PC-9 (cell line): ENCODE measurements at regions not wholly inside any gene's neighbourhood (a gene's known extent, or its start where the extent isn't known, plus 50 kb on each side); places are given as distances from the start of the nearest gene placed in this dataset.

Experiments used
- EZH2 ChIP-seq: fragments of 200-600 bp; sonication (generic); IDR thresholded peaks from 2 replicates; pipeline ENCODE4 v1.8.0; 2017; ENCODE audit warnings: antibody characterized with exemption, low read depth
- TF ChIP-seq, protein P1 (sequence below): fragments of 200-600 bp; sonication (generic); conservative IDR thresholded peaks from 2 replicates; pipeline ENCODE4 v1.6.1; 2017; ENCODE audit warnings: mixed run types, antibody characterized with exemption, mild to moderate bottlenecking, moderate library complexity

DNA sequence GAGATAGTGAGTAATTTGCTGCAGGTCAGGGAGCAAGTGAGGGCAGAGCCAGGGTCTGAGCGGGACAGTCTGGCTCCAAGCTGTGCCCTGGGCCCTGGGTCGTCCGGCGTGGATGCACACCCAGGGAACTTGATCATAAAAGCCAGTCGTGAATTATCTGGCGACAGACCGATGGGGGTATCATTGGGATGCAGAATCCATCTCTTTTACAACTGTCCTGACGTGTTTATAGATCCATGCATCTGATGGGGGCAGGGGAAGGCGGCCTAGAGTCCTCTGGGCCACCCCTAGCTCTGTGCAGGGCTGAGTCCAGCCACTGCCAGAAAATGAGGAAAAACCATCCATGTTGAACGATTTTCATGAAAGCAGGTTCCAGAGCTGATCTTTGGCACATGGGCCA, 332.8 kb downstream of the C16orf95 start:
- TF ChIP-seq, protein P1, sequence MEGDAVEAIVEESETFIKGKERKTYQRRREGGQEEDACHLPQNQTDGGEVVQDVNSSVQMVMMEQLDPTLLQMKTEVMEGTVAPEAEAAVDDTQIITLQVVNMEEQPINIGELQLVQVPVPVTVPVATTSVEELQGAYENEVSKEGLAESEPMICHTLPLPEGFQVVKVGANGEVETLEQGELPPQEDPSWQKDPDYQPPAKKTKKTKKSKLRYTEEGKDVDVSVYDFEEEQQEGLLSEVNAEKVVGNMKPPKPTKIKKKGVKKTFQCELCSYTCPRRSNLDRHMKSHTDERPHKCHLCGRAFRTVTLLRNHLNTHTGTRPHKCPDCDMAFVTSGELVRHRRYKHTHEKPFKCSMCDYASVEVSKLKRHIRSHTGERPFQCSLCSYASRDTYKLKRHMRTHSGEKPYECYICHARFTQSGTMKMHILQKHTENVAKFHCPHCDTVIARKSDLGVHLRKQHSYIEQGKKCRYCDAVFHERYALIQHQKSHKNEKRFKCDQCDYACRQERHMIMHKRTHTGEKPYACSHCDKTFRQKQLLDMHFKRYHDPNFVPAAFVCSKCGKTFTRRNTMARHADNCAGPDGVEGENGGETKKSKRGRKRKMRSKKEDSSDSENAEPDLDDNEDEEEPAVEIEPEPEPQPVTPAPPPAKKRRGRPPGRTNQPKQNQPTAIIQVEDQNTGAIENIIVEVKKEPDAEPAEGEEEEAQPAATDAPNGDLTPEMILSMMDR = no peak
- TF ChIP-seq EZH2 = no peak
